Testis (tissue), 2 donors: ENCODE measurements at regions not wholly inside any gene's neighbourhood (a gene's known extent, or its start where the extent isn't known, plus 50 kb on each side); places are given as distances from the start of the nearest gene placed in this dataset.

Experiments
- DNase-seq: peaks from one replicate; pipeline ENCODE4 v3.0.0-alpha.2; 2019
- H3K27ac ChIP-seq, 2 donors: fragments of 200-600 bp; sonication (generic); one replicate each; pipeline ENCODE4 v1.5.1; 2019
- H3K27me3 ChIP-seq: fragments of 200-600 bp; sonication (generic); one replicate; pipeline ENCODE4 v1.5.1; 2019
- H3K36me3 ChIP-seq: fragments of 200-600 bp; sonication (generic); one replicate; pipeline ENCODE4 v1.5.1; 2017; ENCODE audit warnings: low read depth; ENCODE audit errors: missing control alignments
- H3K4me1 ChIP-seq: fragments of 200-600 bp; sonication (generic); one replicate; pipeline ENCODE4 v1.5.1; 2019
- H3K4me3 ChIP-seq, 2 donors: fragments of 200-600 bp; sonication (generic); one replicate each; pipeline ENCODE4 v1.5.1; 2017 to 2019
- H3K9me3 ChIP-seq: fragments of 200-600 bp; sonication (generic); one replicate; pipeline ENCODE4 v1.5.1; 2017
- POLR2A ChIP-seq: fragments of 450-650 bp; IDR thresholded peaks from one replicate; pipeline ENCODE4 v1.6.1; 2017; ENCODE audit warnings: antibody characterized with exemption, mild to moderate bottlenecking, moderate library complexity
- WGBS, 2 donors: methylation state at CpG; one replicate each; pipeline ENCODE4 v1.1.5; 2018; 5-methylcytosine and 5-hydroxymethylcytosine counted together
- intact Hi-C: fragments of 100-400 bp; cut with DNase I; formaldehyde crosslinking; loops from one replicate; pipeline ENCODE4 v1.15.1; 2023; ENCODE audit warnings: low total_unique reads
- TF ChIP-seq, protein P1 (sequence below), 3 experiments: fragments of 450-650 bp in 2 of 3; fragments of 200-600 bp in 1 of 3; sonication (generic) in 1 of 3; IDR thresholded peaks; one replicate each; pipeline ENCODE4 v1.5.1; 2016 to 2019; ENCODE audit warnings: antibody characterized with exemption in 3 of 3, mild to moderate bottlenecking in 2 of 3, moderate library complexity in 1 of 3

DNA sequence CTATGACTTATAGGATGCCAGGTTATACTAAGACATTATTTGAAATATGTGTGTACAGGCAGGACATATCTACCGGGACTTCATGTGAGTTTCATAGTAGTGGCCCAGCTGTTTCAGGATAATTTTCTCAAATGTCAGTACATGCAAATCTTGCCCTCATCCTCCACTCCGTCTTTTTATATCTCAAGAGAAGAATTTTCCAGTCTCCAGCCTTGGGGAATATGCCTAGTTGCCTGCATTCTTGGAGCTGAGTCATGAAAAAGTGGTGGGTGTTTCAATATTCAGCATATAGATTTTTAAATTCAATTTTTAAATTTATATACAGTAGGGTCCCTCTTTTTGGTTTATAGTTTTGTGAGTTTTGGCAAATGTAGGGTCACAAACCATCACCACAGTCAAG lies 236.7 kb downstream of the OTUD1 start:
- WGBS, 2 donors = 80 to 83% methylated on average over 2 of the region's 2 CpGs
- intact Hi-C loops = no loop called here
- Histone ChIP-seq H3K27me3 (no peaks in the 10 kb centered on the region), H3K4me3 (no peak overlapping the region), H3K36me3 (no peaks in the 10 kb centered on the region), H3K27ac (no peak overlapping the region), H3K9me3 (no peaks in the 10 kb centered on the region), H3K4me1 (no peaks in the 10 kb centered on the region)
- DNase-seq = no peak
- TF ChIP-seq, protein P1, sequence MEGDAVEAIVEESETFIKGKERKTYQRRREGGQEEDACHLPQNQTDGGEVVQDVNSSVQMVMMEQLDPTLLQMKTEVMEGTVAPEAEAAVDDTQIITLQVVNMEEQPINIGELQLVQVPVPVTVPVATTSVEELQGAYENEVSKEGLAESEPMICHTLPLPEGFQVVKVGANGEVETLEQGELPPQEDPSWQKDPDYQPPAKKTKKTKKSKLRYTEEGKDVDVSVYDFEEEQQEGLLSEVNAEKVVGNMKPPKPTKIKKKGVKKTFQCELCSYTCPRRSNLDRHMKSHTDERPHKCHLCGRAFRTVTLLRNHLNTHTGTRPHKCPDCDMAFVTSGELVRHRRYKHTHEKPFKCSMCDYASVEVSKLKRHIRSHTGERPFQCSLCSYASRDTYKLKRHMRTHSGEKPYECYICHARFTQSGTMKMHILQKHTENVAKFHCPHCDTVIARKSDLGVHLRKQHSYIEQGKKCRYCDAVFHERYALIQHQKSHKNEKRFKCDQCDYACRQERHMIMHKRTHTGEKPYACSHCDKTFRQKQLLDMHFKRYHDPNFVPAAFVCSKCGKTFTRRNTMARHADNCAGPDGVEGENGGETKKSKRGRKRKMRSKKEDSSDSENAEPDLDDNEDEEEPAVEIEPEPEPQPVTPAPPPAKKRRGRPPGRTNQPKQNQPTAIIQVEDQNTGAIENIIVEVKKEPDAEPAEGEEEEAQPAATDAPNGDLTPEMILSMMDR (IDR thresholded peaks at IDR 0.05) = no peak
- no peak for TF ChIP-seq POLR2A

DNA sequence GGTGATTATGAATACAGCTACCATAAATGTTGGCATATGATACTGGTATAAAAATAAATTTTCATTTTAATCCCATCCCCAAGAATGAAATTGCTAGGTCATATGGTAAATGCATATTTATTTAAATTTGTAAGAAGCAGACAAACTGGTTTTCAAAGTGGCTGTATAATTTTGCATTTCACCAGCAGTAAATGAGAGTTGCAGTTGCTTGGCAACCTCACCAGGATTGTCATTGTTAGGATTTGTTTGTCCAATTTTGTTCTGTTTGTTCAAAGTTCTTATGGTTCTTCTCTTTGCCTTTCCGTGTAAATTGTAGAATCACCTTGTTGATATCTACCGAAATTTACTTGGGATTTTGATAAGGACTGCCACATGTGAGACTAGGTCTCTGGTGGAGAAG lies 237.4 kb downstream of the OTUD1 start:
- Histone ChIP-seq H3K36me3 (no peaks in the 10 kb centered on the region), H3K27ac (no peak overlapping the region), H3K27me3 (no peaks in the 10 kb centered on the region), H3K4me3 (no peak overlapping the region), H3K9me3 (no peaks in the 10 kb centered on the region), H3K4me1 (no peaks in the 10 kb centered on the region)
- 87 to 93% methylated on average over 2 of the region's 2 CpGs for WGBS, 2 donors
- TF ChIP-seq, protein P1 (IDR thresholded peaks at IDR 0.05) = no peak
- TF ChIP-seq POLR2A = no peak
- intact Hi-C loops = no loop called here
- no peak for DNase-seq

DNA sequence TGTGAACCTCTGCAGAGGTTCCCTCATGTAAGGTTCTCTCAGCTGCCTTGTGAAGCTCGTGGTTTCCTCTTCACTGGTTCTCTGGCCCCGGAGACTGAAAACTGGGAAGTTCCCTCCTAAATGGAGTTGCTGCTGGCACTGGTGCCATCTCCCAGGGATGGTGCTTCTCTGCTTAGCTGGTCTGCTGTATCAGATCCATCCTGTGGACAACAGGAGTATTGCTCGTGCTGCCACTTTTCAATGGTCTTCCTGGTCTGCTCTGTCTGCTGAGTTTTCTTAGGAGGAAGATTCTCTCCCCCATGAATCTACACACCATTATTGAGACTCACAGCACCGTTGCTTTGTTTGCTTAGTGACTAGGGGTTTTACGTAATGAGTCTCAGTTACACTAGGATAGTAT lies 247.8 kb downstream of the OTUD1 start:
- no peak for DNase-seq
- no peaks in the 10 kb centered on the region for H3K9me3 ChIP-seq
- TF ChIP-seq, protein P1 (IDR thresholded peaks at IDR 0.05) = no peak
- no peak for TF ChIP-seq POLR2A
- H3K27ac ChIP-seq = no peak overlapping the region
- no peaks in the 10 kb centered on the region for H3K27me3 ChIP-seq
- H3K36me3 ChIP-seq = no peaks in the 10 kb centered on the region
- intact Hi-C loops = no loop called here
- WGBS, 2 donors = 64 to 84% methylated on average over 5 of the region's 5 CpGs
- H3K4me3 ChIP-seq = no peak overlapping the region
- no peaks in the 10 kb centered on the region for H3K4me1 ChIP-seq

DNA sequence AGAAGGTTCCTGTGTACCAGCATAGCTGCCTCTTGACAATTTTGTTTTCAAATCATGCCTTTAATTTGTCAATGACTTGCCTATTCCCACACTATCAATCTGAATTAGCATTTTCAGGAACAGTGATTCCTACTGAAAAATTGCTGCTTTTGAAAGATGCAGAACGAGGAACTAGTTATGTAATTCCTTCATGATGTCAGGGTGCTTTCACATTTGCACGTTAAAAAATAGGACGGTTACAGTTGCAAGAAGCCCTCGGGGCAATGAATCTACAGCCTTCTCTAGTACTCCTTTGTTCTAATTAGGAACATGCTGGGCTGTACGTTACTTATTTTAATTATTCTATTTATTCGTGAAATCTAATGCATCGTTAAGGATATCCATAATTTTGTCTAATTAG lies 253.9 kb downstream of the OTUD1 start:
- peaks cover 3% of the 10 kb centered on the region for H3K4me1 ChIP-seq
- intact Hi-C loops = no loop called here
- H3K36me3 ChIP-seq = no peaks in the 10 kb centered on the region
- no peak for DNase-seq
- WGBS, 2 donors = 26 to 27% methylated on average over 7 of the region's 7 CpGs
- TF ChIP-seq POLR2A = no peak
- TF ChIP-seq, protein P1 (IDR thresholded peaks at IDR 0.05) = no peak
- H3K4me3 ChIP-seq = no peak overlapping the region
- no peaks in the 10 kb centered on the region for H3K9me3 ChIP-seq
- H3K27ac ChIP-seq = no peak overlapping the region
- no peaks in the 10 kb centered on the region for H3K27me3 ChIP-seq

DNA sequence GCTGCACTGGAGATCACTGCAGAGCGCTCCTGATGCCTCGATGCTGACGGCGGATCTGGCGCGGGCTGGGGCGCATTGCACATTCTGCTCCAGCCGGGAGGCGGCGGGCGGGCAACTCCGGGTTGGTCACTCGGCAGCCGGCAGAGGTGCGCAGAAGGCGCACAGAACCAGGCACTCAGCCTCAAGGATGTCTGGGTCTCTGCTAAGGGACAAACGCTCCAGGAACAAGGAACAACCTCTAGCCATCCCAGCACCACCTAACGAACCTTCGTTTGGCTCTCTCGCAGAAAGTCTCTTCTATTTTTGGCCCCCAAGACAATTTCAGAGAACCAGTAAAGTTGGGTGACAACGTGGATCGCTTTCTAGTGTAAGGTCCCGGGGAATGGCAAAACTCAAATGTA lies 254.6 kb downstream of the OTUD1 start:
- Histone ChIP-seq H3K27me3 (no peaks in the 10 kb centered on the region), H3K4me1 (peaks cover 3% of the 10 kb centered on the region), H3K9me3 (no peaks in the 10 kb centered on the region), H3K27ac (no peak overlapping the region), H3K36me3 (no peaks in the 10 kb centered on the region), H3K4me3 (no peak overlapping the region)
- intact Hi-C loops = no loop called here
- TF ChIP-seq, protein P1 (IDR thresholded peaks at IDR 0.05) = no peak
- no peak for TF ChIP-seq POLR2A
- WGBS, 2 donors = 2 to 3% methylated on average over 12 to 23 of the region's 23 CpGs
- DNase-seq = peak; percentile 57
